NCI-H128 (cell line): ENCODE measurements at regions not wholly inside any gene's neighbourhood (a gene's known extent, or its start where the extent isn't known, plus 50 kb on each side); places are given as distances from the start of the nearest gene placed in this dataset.
"Not testable (repeated sequence)": the region's sequence is repeated elsewhere in the genome, so short reads cannot be mapped to it uniquely, and the experiment has no call there.

ENCODE experiments used
- DNase-seq: peaks from one replicate; lab custom pipeline; 2025; ENCODE audit not compliant: unreplicated experiment; lab: John Stamatoyannopoulos, UW

DNA sequence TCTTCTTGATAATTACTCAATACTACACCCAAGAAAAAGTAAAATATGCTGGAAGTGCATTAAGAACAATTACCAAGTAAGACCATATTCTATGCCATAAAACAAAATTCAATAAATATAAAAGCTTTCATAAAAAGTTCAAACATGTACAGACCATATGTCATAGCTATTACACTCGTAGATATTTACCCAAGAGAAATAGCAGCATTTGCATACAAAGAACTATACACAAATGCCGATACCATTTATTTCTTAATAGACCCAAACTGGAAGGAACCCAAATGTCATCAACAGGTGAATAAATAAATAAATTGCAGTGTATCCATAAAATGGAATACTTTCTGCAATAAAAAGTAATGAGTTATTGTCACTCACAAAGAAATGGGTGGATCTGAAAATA, 78.3 kb upstream of the SLC16A7 start:
- no peak for DNase-seq

DNA sequence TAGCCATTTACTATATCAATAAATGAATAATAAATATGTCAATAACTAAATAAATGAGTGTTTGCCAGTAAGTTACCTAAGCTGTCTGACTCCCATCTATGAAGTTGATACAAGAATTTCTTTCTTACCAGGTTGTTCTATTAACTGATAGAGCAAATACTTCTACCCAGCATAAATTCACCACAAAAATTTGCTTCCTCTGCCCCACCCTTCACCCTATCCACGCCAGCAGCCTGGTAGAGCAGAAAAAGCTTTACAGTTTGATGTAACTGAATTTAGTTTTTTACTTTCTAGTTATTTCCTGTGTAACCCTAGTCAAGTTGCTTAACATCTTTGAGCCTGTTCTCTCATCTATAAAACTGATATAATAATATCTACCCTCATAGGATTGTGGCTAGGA, 94.9 kb upstream of the SLC16A7 start:
- DNase-seq = no peak

- no peak for DNase-seq
Observed at GRCh38 chr12:59500335-59500734, 95.5 kb upstream of the SLC16A7 start.

GRCh38 chr12:59499774-59500173, 96.1 kb upstream of the SLC16A7 start:
- DNase-seq = no peak

- DNase-seq = no peak
Observed at GRCh38 chr12:59494617-59495016, 101.2 kb upstream of the SLC16A7 start.

- no peak for DNase-seq
Observed at GRCh38 chr12:59491877-59492276, 104.0 kb upstream of the SLC16A7 start.

GRCh38 chr12:59486827-59487226, 109.0 kb upstream of the SLC16A7 start:
- DNase-seq = no peak

GRCh38 chr12:59484575-59484974, 111.3 kb upstream of the SLC16A7 start:
- no peak for DNase-seq

DNA sequence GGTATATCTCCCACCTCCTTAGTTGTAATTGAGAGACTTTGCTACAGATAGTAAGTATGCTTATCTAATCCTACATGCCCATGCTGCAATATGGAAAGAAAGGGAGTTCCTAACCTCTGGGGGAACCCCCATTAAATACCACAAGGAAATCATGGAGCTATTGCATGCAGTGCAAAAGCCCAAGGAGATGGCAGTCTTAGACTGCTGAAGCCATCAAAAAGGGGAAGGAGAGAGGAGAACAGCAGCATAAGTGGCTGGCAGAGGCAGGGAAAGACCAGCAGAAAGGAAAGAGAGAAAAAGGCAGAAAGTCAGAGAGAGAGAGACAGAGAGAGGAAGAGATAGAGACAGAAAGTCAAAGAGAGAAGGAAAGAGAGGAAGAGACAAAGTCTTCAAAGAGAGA, 121.6 kb upstream of the SLC16A7 start:
- not testable (repeated sequence) for DNase-seq

DNA sequence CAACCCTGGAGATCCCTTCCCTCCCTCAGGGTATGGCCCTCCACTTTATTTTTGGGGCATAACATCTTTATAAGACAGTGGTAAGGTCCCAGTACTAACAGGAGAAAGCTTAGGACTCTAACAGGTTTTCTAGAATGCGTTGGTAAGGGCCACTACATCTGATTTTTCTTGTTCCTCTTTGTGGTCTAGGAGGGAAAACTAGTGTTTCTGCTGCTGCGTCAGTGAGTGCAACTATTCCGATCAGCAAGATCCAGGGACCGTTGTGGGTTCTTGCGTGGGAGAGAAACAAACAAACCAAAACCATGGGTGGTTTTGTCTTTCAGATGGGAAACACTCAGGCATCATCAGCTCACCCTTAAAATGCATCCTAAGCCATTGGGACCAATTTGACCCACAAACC, 123.6 kb upstream of the SLC16A7 start:
- no peak for DNase-seq

- no peak for DNase-seq
Observed at GRCh38 chr12:59459966-59460660, 135.7 kb upstream of the SLC16A7 start.

DNA sequence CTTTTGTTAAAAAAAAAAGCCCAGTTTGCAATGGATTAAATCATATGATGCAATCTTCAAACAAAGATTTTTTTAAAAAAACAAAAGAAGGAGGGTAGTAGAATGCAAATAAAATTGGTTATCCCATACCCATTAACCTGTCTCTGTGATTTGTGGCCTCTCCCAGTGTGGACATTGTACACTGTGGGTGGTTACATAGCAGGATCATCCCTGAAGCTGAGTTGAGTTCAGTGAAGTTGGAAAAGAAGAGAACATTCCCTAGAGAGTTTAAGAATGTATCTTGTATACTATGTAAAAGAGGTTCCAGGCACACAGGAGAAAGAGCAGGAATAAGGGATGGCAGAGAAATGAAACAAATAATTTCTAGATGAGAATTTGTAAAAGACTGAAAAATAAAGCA, 142.4 kb upstream of the SLC16A7 start:
- DNase-seq = no peak

GRCh38 chr12:59452746-59453145, 143.1 kb upstream of the SLC16A7 start:
- DNase-seq = no peak

GRCh38 chr12:59452259-59452658, 143.6 kb upstream of the SLC16A7 start:
- no peak for DNase-seq

GRCh38 chr12:59446116-59446515, 149.7 kb upstream of the SLC16A7 start:
- DNase-seq = no peak

DNA sequence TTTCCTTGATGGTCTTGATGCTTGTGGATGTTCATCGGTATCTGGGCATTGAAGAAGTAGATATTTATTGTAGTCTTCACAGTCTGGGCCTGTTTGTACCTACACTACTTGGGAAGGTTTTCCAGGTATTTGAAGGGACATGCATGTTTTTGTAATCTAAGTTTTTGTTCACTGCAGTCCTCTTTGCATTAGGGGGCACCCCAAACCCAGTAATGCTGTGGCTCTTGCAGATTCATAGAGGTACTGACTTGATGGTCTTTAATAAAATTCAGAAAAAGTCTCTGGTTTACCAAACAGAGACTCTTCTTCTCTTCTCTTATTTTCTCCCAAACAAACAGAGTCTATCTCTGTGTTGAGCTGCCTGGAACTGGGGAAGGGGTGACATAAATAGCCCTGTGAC, 150.9 kb upstream of the SLC16A7 start:
- DNase-seq = no peak

DNA sequence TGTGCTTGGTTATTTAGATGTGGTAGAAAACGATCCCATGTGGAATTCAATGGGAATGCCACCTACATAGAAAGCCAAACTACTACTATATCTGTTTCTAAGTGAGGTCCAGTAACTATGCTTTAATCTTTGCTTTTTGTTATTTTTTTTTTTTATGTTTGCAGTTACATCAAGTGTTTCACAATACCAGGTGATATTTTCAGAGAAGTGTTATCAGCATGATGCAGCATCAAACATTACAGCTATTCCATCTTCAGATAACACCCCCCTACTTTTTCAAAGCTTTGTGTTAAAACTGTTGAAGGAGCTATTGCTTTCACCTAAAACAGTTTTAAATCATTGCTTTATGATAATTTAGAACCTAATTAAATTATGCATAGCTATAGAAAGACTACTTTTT, 163.8 kb upstream of the SLC16A7 start:
- no peak for DNase-seq

- no peak for DNase-seq
Observed at GRCh38 chr12:59431266-59431665, 164.6 kb upstream of the SLC16A7 start.

- DNase-seq = no peak
Observed at GRCh38 chr12:59429766-59430165, 166.1 kb upstream of the SLC16A7 start.

- DNase-seq = no peak
Observed at GRCh38 chr12:59425798-59426197, 170.0 kb upstream of the SLC16A7 start.

- not testable (repeated sequence) for DNase-seq
Observed at GRCh38 chr12:59424666-59425065, 171.2 kb upstream of the SLC16A7 start.

GRCh38 chr12:59414051-59414450, 181.8 kb upstream of the SLC16A7 start:
- DNase-seq = no peak

DNA sequence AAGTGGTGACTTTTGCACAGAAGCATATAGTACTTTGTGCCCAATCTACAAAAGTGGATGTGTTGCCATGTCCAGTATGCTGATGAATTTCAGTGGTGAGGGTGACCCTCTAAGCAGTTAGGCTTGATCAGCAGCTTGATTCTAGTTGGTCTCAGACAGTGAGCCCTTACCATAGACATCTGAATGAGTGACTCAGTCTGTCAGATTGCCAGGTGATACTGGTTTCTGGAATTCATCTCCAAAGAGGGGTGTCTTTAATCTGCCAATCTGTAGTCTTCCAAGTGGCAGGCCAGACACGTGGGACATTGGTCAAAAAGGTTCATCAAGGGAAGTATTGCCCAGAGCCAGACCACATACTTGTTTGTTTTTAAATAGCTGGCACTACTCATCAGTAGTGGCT, 187.4 kb upstream of the SLC16A7 start:
- no peak for DNase-seq
